Sigmoid colon (tissue), 4 donors: ENCODE measurements at regions not wholly inside any gene's neighbourhood (a gene's known extent, or its start where the extent isn't known, plus 50 kb on each side); places are given as distances from the start of the nearest gene placed in this dataset.

Source experiments
- CTCF ChIP-seq, 4 experiments: fragments of 450-650 bp in 3 of 4; fragments of 200-600 bp in 1 of 4; IDR thresholded peaks; one replicate each; pipeline ENCODE4 v1.5.1; 2016 to 2019; ENCODE audit warnings: antibody characterized with exemption in 4 of 4, mild to moderate bottlenecking in 3 of 4, moderate library complexity in 2 of 4
- EP300 ChIP-seq, 4 donors: sonication (generic); formaldehyde crosslinking; IDR thresholded peaks; one replicate each; pipeline ENCODE4 v1.6.1; 2017; ENCODE audit warnings: antibody characterized with exemption in 4 of 4
- POLR2A ChIP-seq, 2 donors: fragments of 450-650 bp; IDR thresholded peaks; one replicate each; pipeline ENCODE4 v1.6.1; 2016; ENCODE audit warnings: antibody characterized with exemption in 2 of 2, mild to moderate bottlenecking in 2 of 2, moderate library complexity in 2 of 2
- POLR2AphosphoS5 ChIP-seq, 4 donors: sonication (generic); formaldehyde crosslinking; IDR thresholded peaks; one replicate each; pipeline ENCODE4 v1.6.1; 2017; ENCODE audit warnings: antibody characterized with exemption in 4 of 4

GRCh38 chr4:31379364-31379763, 659.2 kb downstream of the PCDH7 start:
- no peak for TF ChIP-seq CTCF (IDR thresholded peaks at IDR 0.05)
- no peak for TF ChIP-seq POLR2AphosphoS5 (IDR thresholded peaks at IDR 0.05)
- TF ChIP-seq EP300 (IDR thresholded peaks at IDR 0.05) = no peak
- no peak for TF ChIP-seq POLR2A (IDR thresholded peaks at IDR 0.05)
